OCI-LY7 (cell line): ENCODE measurements at regions not wholly inside any gene's neighbourhood (a gene's known extent, or its start where the extent isn't known, plus 50 kb on each side); places are given as distances from the start of the nearest gene placed in this dataset.

Experiments
- CTCF ChIP-seq: fragments of 200-600 bp; sonication (generic); conservative IDR thresholded peaks from 2 replicates; pipeline ENCODE4 v1.5.1; 2014; ENCODE audit warnings: mild to moderate bottlenecking, antibody characterized with exemption, low read length, moderate library complexity, mixed read lengths
- EZH2phosphoT487 ChIP-seq: fragments of 200-600 bp; sonication (generic); IDR thresholded peaks from 2 replicates; pipeline ENCODE4 v1.6.1; 2018; ENCODE audit warnings: low read depth, borderline replicate concordance, mild to moderate bottlenecking, mixed run types, antibody characterized with exemption, low read length, moderate library complexity, mixed read lengths

GRCh38 chr6:164378330-164378729, 931.1 kb downstream of the C6orf118 start:
- no peak for TF ChIP-seq CTCF
- no peak for TF ChIP-seq EZH2phosphoT487
